ENCODE measurements at regions not wholly inside any gene's neighbourhood (a gene's known extent, or its start where the extent isn't known, plus 50 kb on each side); places are given as distances from the start of the nearest gene placed in this dataset.

GRCh38 chr9:82586918-82587356 is 476.0 kb downstream of the RASEF start:
- DNase-seq, result no peak

DNA sequence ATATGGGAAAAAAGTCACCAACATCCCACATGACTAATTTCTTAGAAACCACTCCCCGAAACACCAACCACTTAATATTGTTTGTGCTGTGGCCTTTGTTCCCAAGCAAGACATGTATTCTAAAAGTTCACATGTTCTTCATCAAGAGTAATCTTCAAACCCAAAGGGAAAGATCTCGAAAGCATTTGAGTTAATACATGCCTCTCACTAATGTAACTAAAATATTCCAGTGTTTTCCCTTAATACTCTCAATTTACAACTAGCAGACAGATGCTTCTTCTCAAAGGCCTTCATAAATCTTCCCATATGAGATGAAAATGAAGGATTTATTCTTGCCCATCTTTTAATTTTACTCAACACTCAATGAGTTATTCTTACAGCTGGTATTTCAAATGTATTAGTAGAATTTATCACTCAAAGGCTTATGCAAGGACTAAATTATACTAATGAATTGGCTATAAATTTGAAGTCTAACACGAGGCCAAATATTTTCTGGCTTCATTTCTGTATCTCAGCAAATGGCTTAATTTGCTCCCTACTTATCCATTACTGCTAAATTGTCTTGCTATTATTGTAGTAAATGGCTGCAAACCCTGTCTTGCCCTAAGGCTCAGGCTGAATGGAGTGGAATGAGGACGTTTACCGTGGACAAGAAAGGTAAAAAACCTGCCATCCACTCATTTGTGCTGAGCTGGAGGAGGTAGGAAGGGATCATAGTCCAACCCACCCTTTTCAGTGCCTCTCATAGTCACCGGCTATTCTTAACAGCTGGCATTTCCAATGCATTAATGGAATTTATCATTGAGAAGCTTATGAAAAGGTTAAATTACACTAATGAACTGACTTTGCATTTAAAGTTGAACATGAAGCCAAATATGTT is 474.4 kb downstream of the RASEF start:
- DNase-seq, result peak; percentile 85

- DNase-seq, result no peak
Measured at GRCh38 chr9:82590845-82591244, 472.1 kb downstream of the RASEF start.

GRCh38 chr9:82593501-82593900 is 469.4 kb downstream of the RASEF start:
- DNase-seq, result no peak

- DNase-seq, result no peak
Measured at GRCh38 chr9:82597241-82598203, 465.4 kb downstream of the RASEF start.

- no peak for DNase-seq
Measured at GRCh38 chr9:82598241-82599039, 464.5 kb downstream of the RASEF start.

DNA sequence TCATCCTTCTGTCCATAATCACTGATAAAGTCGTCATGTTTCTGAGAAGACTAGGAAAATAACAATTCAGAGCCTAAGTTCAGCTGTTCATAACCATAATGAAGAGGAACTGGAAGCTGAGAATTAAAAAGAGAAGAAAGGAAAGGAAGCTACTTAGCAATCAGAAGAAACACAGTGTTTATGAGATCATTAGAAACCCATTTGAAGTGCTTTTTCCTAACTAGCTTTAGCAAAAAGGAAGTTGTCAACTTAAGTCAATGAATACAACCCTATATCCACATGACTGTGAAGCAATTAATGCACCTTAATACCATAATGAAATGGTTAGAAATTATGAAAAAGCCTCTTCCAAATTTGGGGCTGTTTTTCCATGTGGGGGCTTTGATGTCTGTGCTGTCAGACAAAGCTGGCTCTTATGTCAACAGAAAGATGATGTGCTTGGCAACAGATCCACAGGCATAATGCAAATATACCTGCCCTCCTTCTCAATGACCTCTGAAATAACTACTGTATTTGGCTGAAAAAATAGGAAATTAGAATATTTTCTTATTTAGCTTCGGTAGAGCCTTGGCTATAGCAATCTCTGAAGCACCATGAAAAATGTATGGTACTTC is 463.5 kb downstream of the RASEF start:
- DNase-seq, result no peak

GRCh38 chr9:82600536-82601292 is 462.2 kb downstream of the RASEF start:
- DNase-seq, result no peak

DNA sequence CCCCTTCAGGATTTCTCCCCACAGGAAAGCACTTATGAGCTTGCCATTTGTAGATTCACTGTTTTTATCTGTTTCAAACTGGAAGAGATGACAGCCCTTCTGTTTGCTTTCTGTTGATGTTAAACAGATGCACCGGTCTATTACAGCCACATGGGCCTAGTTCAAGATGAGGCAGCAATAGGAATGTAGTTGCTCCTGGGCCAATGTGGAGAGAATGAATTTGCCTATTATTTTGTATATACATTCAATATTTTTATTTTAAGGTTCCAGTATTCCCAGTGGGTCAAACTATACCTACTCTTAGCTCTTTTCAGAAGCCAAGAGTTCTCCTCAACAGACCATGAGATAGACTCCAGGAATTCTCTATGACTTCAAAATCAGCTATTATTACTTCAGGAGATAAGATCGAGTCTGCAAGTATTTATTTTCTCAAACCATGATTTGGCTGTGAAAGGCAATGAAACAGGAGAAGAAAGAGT is 461.6 kb downstream of the RASEF start:
- peak; percentile 84 for DNase-seq

GRCh38 chr9:82604947-82605656 is 457.8 kb downstream of the RASEF start:
- DNase-seq, result no peak

DNA sequence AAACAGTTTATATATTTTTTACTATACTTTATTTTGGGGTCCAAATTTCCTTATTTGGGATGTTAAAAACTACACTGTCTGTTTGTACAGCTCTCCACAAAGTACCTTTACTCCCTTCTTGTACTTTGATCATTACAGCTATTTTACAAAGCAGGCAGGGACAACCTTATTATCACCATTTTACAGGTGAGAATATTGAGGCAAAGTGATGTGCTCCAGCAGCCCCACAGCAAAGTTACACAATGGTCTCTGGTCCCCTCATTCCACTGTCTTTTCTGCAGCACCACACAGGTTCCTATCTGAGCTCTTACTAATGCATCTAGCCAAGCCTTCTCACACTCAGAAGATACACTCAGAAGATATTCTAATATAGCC is 457.3 kb downstream of the RASEF start:
- DNase-seq, result no peak

- no peak for DNase-seq
Measured at GRCh38 chr9:82606071-82606470, 456.9 kb downstream of the RASEF start.

DNA sequence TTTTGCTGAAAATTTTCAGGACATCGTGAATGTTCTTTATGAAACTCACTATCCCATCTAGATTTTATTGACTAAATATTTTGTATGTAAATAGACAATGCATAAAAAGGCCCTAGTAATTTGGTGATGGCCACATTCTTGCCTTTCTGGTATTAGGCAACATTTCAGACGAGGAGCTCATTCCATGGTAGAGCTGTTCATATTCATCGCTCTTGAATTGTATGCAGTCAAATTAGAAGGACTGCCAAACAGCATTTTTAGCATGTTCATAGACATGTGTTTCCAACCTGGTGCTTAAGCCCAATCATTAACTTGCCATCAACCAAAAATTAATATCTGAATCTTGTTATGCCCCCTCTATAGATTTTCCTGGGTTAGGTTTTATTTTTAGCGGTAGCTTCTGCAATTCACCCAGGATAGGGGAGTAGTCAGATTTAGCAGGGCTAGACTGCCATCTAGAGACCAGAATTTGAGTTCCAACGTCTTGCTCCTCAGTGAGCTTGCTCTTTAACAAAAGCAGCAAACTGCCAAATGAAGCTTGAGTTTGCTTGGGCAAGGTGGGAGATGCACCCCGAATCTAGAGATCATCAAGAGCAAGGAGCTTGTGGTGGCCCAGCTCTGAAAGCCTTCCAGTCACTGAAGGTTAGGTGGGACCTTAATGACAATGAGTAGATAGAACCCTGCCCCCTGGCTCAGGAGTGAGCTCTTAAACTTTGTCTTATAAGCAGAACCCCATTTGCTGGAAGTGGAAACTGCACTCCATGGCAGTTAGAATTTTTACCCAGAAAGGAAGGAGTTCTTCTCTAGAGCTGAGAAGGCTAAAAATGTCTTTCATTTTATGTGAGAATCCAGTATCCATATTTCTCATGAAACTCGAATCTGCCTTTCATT is 456.2 kb downstream of the RASEF start:
- DNase-seq, result peak; percentile 79

DNA sequence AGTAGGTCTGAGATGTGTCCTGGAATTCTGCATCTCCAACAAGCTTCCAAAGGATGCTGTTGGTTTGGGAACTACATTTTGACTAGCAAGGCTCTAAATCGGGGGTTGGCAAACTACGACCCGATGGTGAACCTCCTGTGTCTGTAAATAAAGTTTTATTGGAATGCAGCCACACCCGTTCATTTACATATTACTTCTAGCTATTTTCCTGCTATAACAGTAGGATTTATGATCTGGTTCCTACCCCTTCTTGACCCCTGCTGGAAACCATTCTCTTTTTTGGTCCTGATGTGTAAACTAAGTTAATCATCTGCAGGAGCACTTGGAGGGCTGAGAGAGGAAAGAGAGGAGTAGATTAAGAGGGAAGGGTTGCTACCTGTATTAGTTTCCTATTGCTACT is 454.5 kb downstream of the RASEF start:
- DNase-seq, result no peak

GRCh38 chr9:82612942-82613341 is 450.0 kb downstream of the RASEF start:
- no peak for DNase-seq

DNA sequence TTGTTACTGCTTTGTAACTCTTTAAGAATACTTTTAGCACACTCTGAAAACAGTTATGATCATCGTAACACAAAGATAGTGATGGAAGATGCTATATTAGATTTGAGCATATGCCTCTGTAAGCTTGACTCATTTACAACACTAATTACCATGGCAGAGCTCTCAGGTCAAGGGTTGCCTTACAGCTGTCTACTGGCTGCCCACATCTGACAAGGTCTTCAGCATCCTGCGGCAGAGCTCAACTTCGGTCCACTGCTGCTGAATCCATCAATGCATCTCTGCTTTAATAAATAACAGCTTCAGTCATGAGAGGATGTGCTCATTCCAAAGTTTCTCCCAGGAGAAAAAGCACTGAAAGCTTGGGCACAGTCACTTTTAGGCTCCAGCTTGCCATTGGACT is 449.4 kb downstream of the RASEF start:
- DNase-seq, result no peak

GRCh38 chr9:82616545-82616944 is 446.4 kb downstream of the RASEF start:
- no peak for DNase-seq

GRCh38 chr9:82621447-82621846 is 441.5 kb downstream of the RASEF start:
- no peak for DNase-seq

GRCh38 chr9:82637368-82637767 is 425.6 kb downstream of the RASEF start:
- DNase-seq, result no peak

Data from skin of body (tissue), 1 donor.